H1 (cell line): ENCODE measurements at regions not wholly inside any gene's neighbourhood (a gene's known extent, or its start where the extent isn't known, plus 50 kb on each side); places are given as distances from the start of the nearest gene placed in this dataset.

Experiments
- ASH2L ChIP-seq: fragments of 200-600, 300-600 bp; sonication (generic); IDR thresholded peaks from one replicate; pipeline ENCODE4 v1.7.1; 2017; ENCODE audit warnings: low read length
- EGR1 ChIP-seq: IDR thresholded peaks from 2 replicates; pipeline ENCODE4 v1.6.1; 2011; ENCODE audit warnings: low read depth, low read length, borderline replicate concordance
- GTF2F1 ChIP-seq: IDR thresholded peaks from 2 replicates; pipeline ENCODE4 v1.6.1; 2012; ENCODE audit warnings: low read depth, low read length, improper control_type of control experiment, borderline replicate concordance
- POU5F1 ChIP-seq: IDR thresholded peaks from 2 replicates; pipeline ENCODE4 v1.6.1; 2011; ENCODE audit warnings: low read depth, mild to moderate bottlenecking, low read length, moderate library complexity
- SP1 ChIP-seq: IDR thresholded peaks from 2 replicates; pipeline ENCODE4 v1.6.1; 2011; ENCODE audit warnings: low read depth, low read length

DNA sequence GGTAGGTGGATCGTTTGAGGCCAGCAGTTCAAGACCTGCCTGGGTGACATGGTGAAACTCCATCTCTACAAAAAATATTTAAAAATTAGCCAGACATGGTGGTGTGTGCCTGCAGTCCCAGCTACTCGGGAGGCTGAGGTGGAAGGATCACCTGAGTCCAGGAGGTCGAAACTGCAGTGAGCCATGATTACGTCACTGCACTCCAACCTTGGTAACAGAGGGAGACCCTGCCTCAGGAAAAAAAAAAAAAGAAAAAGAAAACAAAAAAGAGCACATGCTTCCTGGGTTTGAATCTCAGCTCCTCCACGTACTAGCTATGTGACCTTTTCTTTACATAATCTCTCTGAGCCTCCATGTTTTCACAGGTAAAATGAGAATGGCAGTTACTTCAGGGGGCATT, 86.3 kb upstream of the CALM2 start (continued):
- TF ChIP-seq ASH2L (no peak), POU5F1 (no peak), GTF2F1 (no peak), SP1 (no peak), EGR1 (no peak)
